Astrocyte of the spinal cord (primary cell): ENCODE measurements at regions not wholly inside any gene's neighbourhood (a gene's known extent, or its start where the extent isn't known, plus 50 kb on each side); places are given as distances from the start of the nearest gene placed in this dataset.

Experiments used
- DNase-seq: peaks from one replicate; pipeline ENCODE4 v3.0.0; 2011; ENCODE audit warnings: low read depth, low spot score
- H3K4me3 ChIP-seq: 2 replicates; pipeline ENCODE4 v1.5.1; 2011; ENCODE audit warnings: low read depth, mild to moderate bottlenecking, low read length, moderate library complexity
- CTCF ChIP-seq: IDR thresholded peaks from 2 replicates; pipeline ENCODE4 v1.5.1; 2012; ENCODE audit warnings: low read depth, mild to moderate bottlenecking, low read length, inconsistent platforms
- in situ Hi-C: cut with HindIII; loops from 2 replicates; pipeline ENCODE4 v1.10.0; 2017; ENCODE audit warnings: low sequenced_read_pairs

- TF ChIP-seq CTCF: no peak
- in situ Hi-C loops: no loop called here
- no peak for DNase-seq
- H3K4me3 ChIP-seq: no peak overlapping the region
Measured at GRCh38 chr2:88844960-88845359, 153.5 kb downstream of the RPIA start.

- no peak for TF ChIP-seq CTCF
- in situ Hi-C loops: no loop called here
- H3K4me3 ChIP-seq: no peak overlapping the region
- no peak for DNase-seq
Measured at GRCh38 chr2:88845772-88846661, 154.5 kb downstream of the RPIA start.

GRCh38 chr2:88852753-88853402, 161.4 kb downstream of the RPIA start:
- in situ Hi-C loops: no loop called here
- no peak for DNase-seq
- H3K4me3 ChIP-seq: no peak overlapping the region
- TF ChIP-seq CTCF: no peak

- TF ChIP-seq CTCF: no peak
- in situ Hi-C loops: no loop called here
- DNase-seq: no peak
- no peak overlapping the region for H3K4me3 ChIP-seq
Measured at GRCh38 chr2:88853403-88853790, 161.9 kb downstream of the RPIA start.

GRCh38 chr2:88854528-88854927, 163.1 kb downstream of the RPIA start:
- no peak for DNase-seq
- no peak overlapping the region for H3K4me3 ChIP-seq
- TF ChIP-seq CTCF: no peak
- in situ Hi-C loops: no loop called here

- TF ChIP-seq CTCF: no peak
- in situ Hi-C loops: no loop called here
- no peak for DNase-seq
- no peak overlapping the region for H3K4me3 ChIP-seq
Measured at GRCh38 chr2:88855620-88856408, 164.3 kb downstream of the RPIA start.
